Common myeloid progenitor, CD34-positive (primary cell): ENCODE measurements at regions not wholly inside any gene's neighbourhood (a gene's known extent, or its start where the extent isn't known, plus 50 kb on each side); places are given as distances from the start of the nearest gene placed in this dataset.
A peak's percentile ranks its signal among the peaks of the same experiment; 100 is the strongest.

Experiments
- CTCF ChIA-PET: fragments of 350-600 bp; sonication (Branson Sonifier 250); formaldehyde crosslinking; loops from one replicate; lab custom pipeline; 2021; ENCODE audit warnings: antibody characterized with exemption; lab: Charles Lee
- POLR2A ChIA-PET: fragments of 350-600 bp; sonication (Branson Sonifier 250); formaldehyde crosslinking; loops from one replicate; lab custom pipeline; 2021; ENCODE audit warnings: antibody characterized with exemption; lab: Charles Lee
- DNase-seq, 3 donors: peaks; one replicate each; pipeline versions ENCODE4 v3.0.0 to v3.0.0-alpha.2; 2013
- H3K27ac ChIP-seq, 2 experiments: 1 replicate in 1 of 2; 2 replicates in 1 of 2; pipeline ENCODE4 v1.7.0; 2013; ENCODE audit warnings: inconsistent platforms in 2 of 2, low read length in 2 of 2, mild to moderate bottlenecking in 2 of 2, low read depth in 1 of 2, moderate library complexity in 1 of 2; ENCODE audit not compliant: severe bottlenecking in 2 of 2, insufficient read depth in 1 of 2, poor library complexity in 1 of 2
- H3K27me3 ChIP-seq, 5 experiments: replicated peaks in 2 of 5; 1 replicate in 3 of 5; 2 replicates in 2 of 5; pipeline versions ENCODE4 v1.6.1 to v1.7.0; 2013; ENCODE audit warnings: low read length in 4 of 5, mild to moderate bottlenecking in 2 of 5, moderate library complexity in 2 of 5, inconsistent platforms in 1 of 5; ENCODE audit not compliant: insufficient read depth in 5 of 5, control insufficient read depth in 4 of 5
- H3K36me3 ChIP-seq, 4 experiments: 1 replicate in 2 of 4; 2 replicates in 2 of 4; pipeline versions ENCODE4 v1.6.1 to v1.7.0; 2013; ENCODE audit warnings: low read length in 3 of 4, control low read depth in 1 of 4, mild to moderate bottlenecking in 1 of 4; ENCODE audit not compliant: control insufficient read depth in 4 of 4, insufficient read depth in 4 of 4
- H3K4me1 ChIP-seq, 4 experiments: 1 replicate in 3 of 4; 2 replicates in 1 of 4; pipeline versions ENCODE4 v1.6.1 to v1.7.1; 2013; ENCODE audit warnings: low read length in 3 of 4, mild to moderate bottlenecking in 3 of 4, control low read depth in 1 of 4, inconsistent platforms in 1 of 4, moderate library complexity in 1 of 4; ENCODE audit not compliant: control insufficient read depth in 4 of 4, insufficient read depth in 4 of 4; ENCODE audit errors: control extremely low read depth in 1 of 4
- H3K4me3 ChIP-seq, 7 experiments: 1 replicate in 4 of 7; 2 replicates in 3 of 7; pipeline versions ENCODE4 v1.5.1 to v1.7.0; 2013; ENCODE audit warnings: mild to moderate bottlenecking in 7 of 7, low read length in 6 of 7, moderate library complexity in 6 of 7, inconsistent platforms in 2 of 7, low read depth in 2 of 7, control low read depth in 1 of 7; ENCODE audit not compliant: insufficient read depth in 4 of 7, control insufficient read depth in 1 of 7; ENCODE audit errors: extremely low read depth in 1 of 7
- H3K9me3 ChIP-seq, 5 experiments: 1 replicate in 4 of 5; 2 replicates in 1 of 5; pipeline versions ENCODE4 v1.6.1 to v1.7.1; 2013; ENCODE audit warnings: low read length in 4 of 5, mild to moderate bottlenecking in 2 of 5, inconsistent platforms in 1 of 5, low read depth in 1 of 5, moderate library complexity in 1 of 5; ENCODE audit not compliant: control insufficient read depth in 4 of 5, insufficient read depth in 2 of 5; ENCODE audit errors: control extremely low read depth in 1 of 5
- WGBS: methylation state at CpG from one replicate; pipeline ENCODE4 v1.1.5; 2013; ENCODE audit not compliant: insufficient coverage; 5-methylcytosine and 5-hydroxymethylcytosine counted together

DNA sequence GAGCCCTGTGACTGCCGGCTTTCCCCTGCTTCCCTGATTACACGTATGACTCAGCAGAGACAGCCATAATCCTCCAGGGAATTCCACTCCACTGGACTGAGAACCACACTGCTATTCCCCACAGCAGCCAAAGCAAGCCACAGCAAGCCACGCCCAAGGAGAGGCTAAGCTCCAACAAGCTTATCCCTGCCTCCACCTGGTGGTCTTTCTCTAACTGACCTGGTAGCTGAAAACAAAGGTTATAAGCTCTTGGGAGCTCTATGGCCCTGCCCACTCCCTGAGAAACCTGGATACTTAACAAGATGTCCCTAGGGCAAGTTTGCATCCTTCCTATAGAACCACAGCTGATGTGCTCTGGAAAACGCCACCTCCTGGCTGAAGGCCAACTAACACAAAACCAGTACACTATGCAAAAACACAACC lies 613.7 kb upstream of the CDH18 start:
- CTCF ChIA-PET = no interaction called here
- H3K27ac ChIP-seq = no peak overlapping the region
- DNase-seq = no peak
- H3K4me1 ChIP-seq = peaks cover 0 to 3% (median under 1%) of the 10 kb centered on the region in 4 experiments
- H3K9me3 ChIP-seq = peaks cover 0 to 1% (median 0%) of the 10 kb centered on the region in 5 experiments
- H3K27me3 ChIP-seq = no peaks in the 10 kb centered on the region
- H3K4me3 ChIP-seq = no peak overlapping the region
- no peaks in the 10 kb centered on the region for H3K36me3 ChIP-seq
- POLR2A ChIA-PET = no interaction called here
- 96% methylated on average over 4 of the region's 4 CpGs for WGBS

DNA sequence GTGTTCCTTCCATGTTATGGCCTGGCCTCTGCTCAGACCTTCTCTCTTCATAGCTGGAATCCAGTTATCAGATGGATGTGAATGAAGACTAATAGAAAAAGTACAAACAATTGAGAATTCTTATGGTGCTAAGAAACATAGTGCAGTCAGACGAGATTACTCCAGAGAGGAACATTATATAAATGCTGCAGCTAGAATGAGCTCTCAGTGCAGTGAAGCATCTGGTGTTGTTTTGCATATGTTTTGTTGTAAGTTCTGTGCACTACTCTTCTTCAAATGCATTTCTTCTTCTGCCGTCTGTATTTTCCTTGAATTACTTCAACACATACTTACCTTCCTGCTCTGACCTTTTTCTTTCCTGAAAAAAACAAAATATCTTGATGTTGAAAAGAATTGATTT lies 602.4 kb upstream of the CDH18 start:
- WGBS = 90% methylated on average over 1 of the region's 2 CpGs

DNA sequence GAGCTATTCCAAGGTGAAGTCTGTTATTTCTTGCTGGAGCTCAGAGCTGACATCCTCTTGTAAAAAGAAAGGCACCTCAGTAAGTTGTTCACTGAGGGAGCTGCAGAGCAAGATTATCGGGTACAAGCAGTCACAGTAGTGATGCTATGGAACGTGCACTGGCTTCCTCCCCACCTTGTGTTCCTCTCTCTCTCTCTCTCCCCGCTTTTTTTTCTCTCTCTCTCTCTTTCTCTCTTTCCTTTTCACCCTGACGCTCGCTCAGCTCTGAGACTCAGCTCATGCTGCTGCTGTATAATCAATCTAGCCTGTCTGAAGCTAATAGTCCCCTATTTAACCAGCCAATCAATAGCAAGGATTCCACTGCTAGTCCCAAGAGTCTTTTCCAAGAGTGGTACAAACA lies 587.6 kb upstream of the CDH18 start:
- POLR2A ChIA-PET = no interaction called here
- H3K27ac ChIP-seq = no peak overlapping the region
- 68% methylated on average over 5 of the region's 5 CpGs for WGBS

More for the DNA sequence above, 602.4 kb upstream of the CDH18 start:
- H3K4me3 ChIP-seq = no peak overlapping the region
- no peaks in the 10 kb centered on the region for H3K36me3 ChIP-seq
- no peaks in the 10 kb centered on the region for H3K9me3 ChIP-seq
- ChIA-PET CTCF (no interaction called here), POLR2A (no interaction called here)
- no peak for DNase-seq
- H3K27ac ChIP-seq = no peak overlapping the region
- no peaks in the 10 kb centered on the region for H3K4me1 ChIP-seq
- H3K27me3 ChIP-seq = no peaks in the 10 kb centered on the region

DNA sequence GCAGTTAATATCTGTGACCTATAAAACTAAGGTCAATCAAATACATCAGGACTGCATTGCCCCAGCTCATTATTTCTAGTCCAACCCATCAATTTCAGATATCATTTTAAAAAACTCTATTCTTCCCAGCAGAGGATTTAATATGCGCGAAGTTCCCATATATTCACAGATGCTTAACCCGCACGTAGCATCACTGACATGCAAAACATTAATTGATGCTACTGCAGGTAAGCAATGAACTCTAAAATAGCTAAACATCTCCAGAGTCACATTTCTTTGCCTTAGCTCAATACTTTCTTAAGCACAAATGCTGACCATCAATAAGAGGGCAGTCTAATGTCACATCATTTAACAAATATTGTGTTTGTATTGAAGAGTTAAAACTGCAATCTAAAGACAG lies 586.6 kb upstream of the CDH18 start:
- WGBS = 92% methylated on average over 4 of the region's 4 CpGs
- CTCF ChIA-PET = interaction anchor here (1.4 kb wide), 1 partner anchor 11 kb away, joined by 3 read pairs; no protein-coding TSS in a partner anchor

More for the DNA sequence above, 587.6 kb upstream of the CDH18 start:
- Histone ChIP-seq H3K36me3 (no peaks in the 10 kb centered on the region), H3K9me3 (no peaks in the 10 kb centered on the region), H3K4me3 (no peak overlapping the region), H3K27me3 (no peaks in the 10 kb centered on the region), H3K4me1 (no peaks in the 10 kb centered on the region)
- CTCF ChIA-PET = interaction anchor here (1.4 kb wide), 1 partner anchor 12 kb away, joined by 3 read pairs; no protein-coding TSS in a partner anchor
- peak in 1 of 3 donors; percentile 6 for DNase-seq

DNA sequence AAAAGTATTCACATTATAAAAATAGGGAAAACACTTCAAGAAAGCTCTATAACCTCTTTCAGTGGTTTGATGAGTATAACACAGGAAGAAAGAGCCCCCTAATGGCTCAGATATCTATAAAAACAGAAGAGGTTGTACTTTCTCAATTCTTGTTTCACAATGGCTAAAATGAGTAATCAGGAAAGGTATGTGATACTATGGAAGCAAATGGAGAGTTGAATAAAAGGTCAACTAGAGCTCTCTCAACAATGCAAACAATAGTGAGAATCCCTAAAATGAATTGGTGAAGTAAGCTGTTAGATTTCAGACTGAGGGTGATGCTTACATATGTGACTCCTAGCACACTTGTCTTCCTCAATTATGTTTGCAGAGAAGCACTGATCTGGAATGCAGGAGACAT lies 584.6 kb upstream of the CDH18 start:
- Histone ChIP-seq H3K9me3 (no peaks in the 10 kb centered on the region), H3K27me3 (no peaks in the 10 kb centered on the region), H3K27ac (no peak overlapping the region), H3K4me1 (no peaks in the 10 kb centered on the region), H3K36me3 (no peaks in the 10 kb centered on the region), H3K4me3 (no peak overlapping the region)
- ChIA-PET CTCF (no interaction called here), POLR2A (no interaction called here)
- DNase-seq = peak; percentile 2 to 21 (median 20)

More for the DNA sequence above, 586.6 kb upstream of the CDH18 start:
- no peaks in the 10 kb centered on the region for H3K27me3 ChIP-seq
- H3K36me3 ChIP-seq = no peaks in the 10 kb centered on the region
- H3K27ac ChIP-seq = no peak overlapping the region
- no peaks in the 10 kb centered on the region for H3K4me1 ChIP-seq
- H3K4me3 ChIP-seq = no peak overlapping the region
- POLR2A ChIA-PET = no interaction called here
- DNase-seq = no peak
- no peaks in the 10 kb centered on the region for H3K9me3 ChIP-seq

DNA sequence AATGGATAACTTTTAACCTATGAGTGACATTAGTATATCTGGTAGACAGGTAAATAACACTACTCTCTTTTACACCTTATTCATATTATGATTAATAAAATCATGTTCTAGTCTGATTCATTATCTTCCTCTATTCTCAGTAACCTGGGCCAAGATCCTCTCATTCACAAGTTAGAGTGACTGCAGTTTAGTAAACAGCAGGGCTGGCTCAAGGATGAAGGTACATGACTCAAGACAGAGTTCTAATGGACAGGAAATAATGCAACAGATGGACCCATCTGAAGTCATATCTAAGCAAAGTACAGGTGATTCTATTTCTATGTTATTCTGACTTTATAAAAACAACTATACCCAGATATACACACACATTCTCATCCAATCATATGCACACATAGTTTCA lies 582.5 kb upstream of the CDH18 start:
- Histone ChIP-seq H3K27ac (no peak overlapping the region), H3K4me1 (no peaks in the 10 kb centered on the region), H3K27me3 (no peaks in the 10 kb centered on the region), H3K4me3 (no peak overlapping the region), H3K9me3 (no peaks in the 10 kb centered on the region), H3K36me3 (no peaks in the 10 kb centered on the region)
- ChIA-PET CTCF (no interaction called here), POLR2A (no interaction called here)
- no peak for DNase-seq

DNA sequence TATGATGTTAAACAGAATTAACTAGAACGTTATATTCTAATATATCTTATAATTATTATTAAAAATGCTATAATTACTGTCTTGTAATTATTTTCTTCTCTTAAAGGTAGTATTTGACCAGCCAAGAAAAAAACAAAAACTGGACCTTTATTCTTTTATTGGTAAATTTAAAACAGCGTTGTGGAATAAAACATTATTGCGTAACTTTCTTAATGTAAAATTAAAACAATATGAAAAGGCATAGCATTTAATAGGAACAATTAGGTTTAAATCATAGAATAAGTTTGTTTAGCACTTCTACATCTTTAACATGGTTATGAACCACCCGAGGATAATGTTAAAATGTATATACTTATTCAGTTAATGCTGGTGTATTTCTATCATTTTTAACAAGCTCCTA lies 574.5 kb upstream of the CDH18 start:
- POLR2A ChIA-PET = no interaction called here

More for the DNA sequence above, 574.5 kb upstream of the CDH18 start:
- Histone ChIP-seq H3K36me3 (no peaks in the 10 kb centered on the region), H3K27ac (no peak overlapping the region), H3K4me1 (no peaks in the 10 kb centered on the region), H3K4me3 (no peak overlapping the region), H3K9me3 (no peaks in the 10 kb centered on the region), H3K27me3 (no peaks in the 10 kb centered on the region)
- CTCF ChIA-PET = interaction anchor here (1.5 kb wide), 1 partner anchor 12 kb away, joined by 3 read pairs; no protein-coding TSS in a partner anchor
- WGBS = no CpG with 5 or more reads among the region's 4 CpGs
- DNase-seq = no peak
